Glomerular endothelial cell (primary cell): ENCODE measurements at regions not wholly inside any gene's neighbourhood (a gene's known extent, or its start where the extent isn't known, plus 50 kb on each side); places are given as distances from the start of the nearest gene placed in this dataset.

ENCODE experiments used
- DNase-seq: peaks from one replicate; pipeline ENCODE4 v3.0.0-alpha.2; 2011; ENCODE audit warnings: low read depth, low spot score; ENCODE audit errors: extremely low read depth

- no peak for DNase-seq
Measured at GRCh38 chr7:12779947-12780346, 92.5 kb downstream of the ARL4A start.

GRCh38 chr7:12783421-12784095, 96.1 kb downstream of the ARL4A start:
- no peak for DNase-seq

GRCh38 chr7:12785473-12785872, 98.0 kb downstream of the ARL4A start:
- DNase-seq, result no peak

- no peak for DNase-seq
Measured at GRCh38 chr7:12786494-12786893, 99.1 kb downstream of the ARL4A start.

- no peak for DNase-seq
Measured at GRCh38 chr7:12788171-12788570, 100.7 kb downstream of the ARL4A start.

GRCh38 chr7:12788591-12788990, 101.2 kb downstream of the ARL4A start:
- no peak for DNase-seq

GRCh38 chr7:12794722-12795302, 107.4 kb downstream of the ARL4A start:
- no peak for DNase-seq

- no peak for DNase-seq
Measured at GRCh38 chr7:12796397-12797127, 109.1 kb downstream of the ARL4A start.

- no peak for DNase-seq
Measured at GRCh38 chr7:12800486-12800885, 113.1 kb downstream of the ARL4A start.

GRCh38 chr7:12801107-12801506, 113.7 kb downstream of the ARL4A start:
- DNase-seq, result no peak

GRCh38 chr7:12802070-12802469, 114.6 kb downstream of the ARL4A start:
- no peak for DNase-seq

- DNase-seq, result no peak
Measured at GRCh38 chr7:12803542-12803941, 116.1 kb downstream of the ARL4A start.

- no peak for DNase-seq
Measured at GRCh38 chr7:12805518-12805928, 118.1 kb downstream of the ARL4A start.

GRCh38 chr7:12805957-12806356, 118.5 kb downstream of the ARL4A start:
- DNase-seq, result no peak

- DNase-seq, result no peak
Measured at GRCh38 chr7:12809476-12809875, 122.0 kb downstream of the ARL4A start.

GRCh38 chr7:12812111-12812510, 124.7 kb downstream of the ARL4A start:
- DNase-seq, result no peak

GRCh38 chr7:12814107-12814506, 126.7 kb downstream of the ARL4A start:
- DNase-seq, result no peak

- no peak for DNase-seq
Measured at GRCh38 chr7:12814828-12815227, 127.4 kb downstream of the ARL4A start.

GRCh38 chr7:12815426-12815825, 128.0 kb downstream of the ARL4A start:
- no peak for DNase-seq

- no peak for DNase-seq
Measured at GRCh38 chr7:12815871-12816270, 128.4 kb downstream of the ARL4A start.

- DNase-seq, result no peak
Measured at GRCh38 chr7:12820777-12821176, 133.3 kb downstream of the ARL4A start.

- no peak for DNase-seq
Measured at GRCh38 chr7:12821746-12822145, 134.3 kb downstream of the ARL4A start.
